Nephron (organoid): ENCODE measurements at regions not wholly inside any gene's neighbourhood (a gene's known extent, or its start where the extent isn't known, plus 50 kb on each side); places are given as distances from the start of the nearest gene placed in this dataset.

Source experiments
- H3K27ac Mint-ChIP-seq, 3 experiments: 2 replicates each; pipeline ENCODE4 v1.8.0; 2020; ENCODE audit warnings: mixed read lengths in 3 of 3, mild to moderate bottlenecking in 2 of 3, moderate library complexity in 1 of 3
- H3K27me3 Mint-ChIP-seq: 2 replicates; pipeline ENCODE4 v1.8.0; 2021; ENCODE audit warnings: low read depth, mild to moderate bottlenecking, moderate library complexity, mixed read lengths
- H3K36me3 Mint-ChIP-seq: 2 replicates; pipeline ENCODE4 v1.8.0; 2020; ENCODE audit warnings: low read depth, mixed read lengths
- H3K4me1 Mint-ChIP-seq: 2 replicates; pipeline ENCODE4 v1.8.0; 2020; ENCODE audit warnings: mixed read lengths
- H3K4me3 Mint-ChIP-seq, 3 experiments: 2 replicates each; pipeline ENCODE4 v1.8.0; 2020; ENCODE audit warnings: mild to moderate bottlenecking in 3 of 3, mixed read lengths in 3 of 3, moderate library complexity in 2 of 3
- H3K9me3 Mint-ChIP-seq: 2 replicates; pipeline ENCODE4 v1.8.0; 2020; ENCODE audit warnings: mixed read lengths
- CTCF ChIP-seq, 3 experiments: fragments of 200-600 bp; sonication (generic); IDR thresholded peaks; one replicate each; pipeline ENCODE4 v1.5.0; 2021; ENCODE audit warnings: antibody characterized with exemption in 3 of 3; ENCODE audit not compliant: unreplicated experiment in 3 of 3

GRCh38 chr1:96253246-96254035, 468.1 kb upstream of the PTBP2 start:
- no peaks in the 10 kb centered on the region for H3K36me3 Mint-ChIP-seq
- H3K27me3 Mint-ChIP-seq = no peaks in the 10 kb centered on the region
- no peak overlapping the region for H3K4me3 Mint-ChIP-seq
- H3K27ac Mint-ChIP-seq = no peak overlapping the region
- no peaks in the 10 kb centered on the region for H3K9me3 Mint-ChIP-seq
- TF ChIP-seq CTCF (IDR thresholded peaks at IDR 0.05; ENCODE audit: unreplicated experiment in 3 of 3) = no peak
- peaks cover 15% of the 10 kb centered on the region for H3K4me1 Mint-ChIP-seq

- H3K4me1 Mint-ChIP-seq = peaks cover 15% of the 10 kb centered on the region
- peak overlapping the region in 2 of 3 experiments; percentile 34 to 58 for H3K27ac Mint-ChIP-seq
- H3K27me3 Mint-ChIP-seq = no peaks in the 10 kb centered on the region
- no peak overlapping the region for H3K4me3 Mint-ChIP-seq
- peaks cover 5% of the 10 kb centered on the region for H3K9me3 Mint-ChIP-seq
- no peaks in the 10 kb centered on the region for H3K36me3 Mint-ChIP-seq
- TF ChIP-seq CTCF (IDR thresholded peaks at IDR 0.05; ENCODE audit: unreplicated experiment in 3 of 3) = no peak
These were observed 465.3 kb upstream of the PTBP2 start for GRCh38 chr1:96256130-96256790.

- H3K9me3 Mint-ChIP-seq = peaks cover 5% of the 10 kb centered on the region
- no peak overlapping the region for H3K27ac Mint-ChIP-seq
- no peak overlapping the region for H3K4me3 Mint-ChIP-seq
- TF ChIP-seq CTCF (IDR thresholded peaks at IDR 0.05; ENCODE audit: unreplicated experiment in 3 of 3) = no peak
- peaks cover 15% of the 10 kb centered on the region for H3K4me1 Mint-ChIP-seq
- H3K27me3 Mint-ChIP-seq = no peaks in the 10 kb centered on the region
- H3K36me3 Mint-ChIP-seq = no peaks in the 10 kb centered on the region
These were observed 462.2 kb upstream of the PTBP2 start for GRCh38 chr1:96259399-96259798.

- no peaks in the 10 kb centered on the region for H3K36me3 Mint-ChIP-seq
These were observed 440.1 kb upstream of the PTBP2 start for GRCh38 chr1:96281491-96281890.

GRCh38 chr1:96290033-96290432, 431.6 kb upstream of the PTBP2 start:
- Mint-ChIP-seq H3K27me3 (peaks cover 6% of the 10 kb centered on the region), H3K9me3 (peaks cover 38% of the 10 kb centered on the region), H3K36me3 (peaks cover 4% of the 10 kb centered on the region), H3K4me1 (peaks cover 13% of the 10 kb centered on the region), H3K4me3 (peak overlapping the region in 1 of 3 experiments; percentile 20), H3K27ac (peak overlapping the region; percentile 36 to 71 (median 69))
- no peak for TF ChIP-seq CTCF (IDR thresholded peaks at IDR 0.05; ENCODE audit: unreplicated experiment in 3 of 3)

More at GRCh38 chr1:96281491-96281890, 440.1 kb upstream of the PTBP2 start:
- H3K27me3 Mint-ChIP-seq = no peaks in the 10 kb centered on the region
- no peak overlapping the region for H3K27ac Mint-ChIP-seq
- TF ChIP-seq CTCF (IDR thresholded peaks at IDR 0.05; ENCODE audit: unreplicated experiment in 3 of 3) = no peak
- no peaks in the 10 kb centered on the region for H3K4me1 Mint-ChIP-seq
- H3K4me3 Mint-ChIP-seq = no peak overlapping the region
- peaks cover 34% of the 10 kb centered on the region for H3K9me3 Mint-ChIP-seq
